OCI-LY1 (cell line): ENCODE measurements at regions not wholly inside any gene's neighbourhood (a gene's known extent, or its start where the extent isn't known, plus 50 kb on each side); places are given as distances from the start of the nearest gene placed in this dataset.

Source experiments
- H2AFZ ChIP-seq: fragments of 200-600 bp; sonication (generic), shearing (Covaris generic); 2 replicates; pipeline ENCODE4 v1.6.0; 2014; ENCODE audit warnings: antibody characterized with exemption, mild to moderate bottlenecking, low read length
- H3F3A ChIP-seq: fragments of 200-600 bp; sonication (generic), shearing (Covaris generic); 2 replicates; pipeline ENCODE4 v1.6.0; 2014; ENCODE audit warnings: mild to moderate bottlenecking, antibody characterized with exemption, low read length, moderate library complexity; ENCODE audit not compliant: insufficient read depth
- H3K27ac ChIP-seq: fragments of 200-600 bp; sonication (generic); 2 replicates; pipeline ENCODE4 v1.5.1; 2014; ENCODE audit warnings: low read length, mixed run types, mild to moderate bottlenecking, low read depth; ENCODE audit not compliant: poor library complexity, severe bottlenecking
- H3K27me3 ChIP-seq: fragments of 200-600 bp; sonication (generic); 2 replicates; pipeline ENCODE4 v1.6.0; 2014; ENCODE audit warnings: antibody characterized with exemption, mild to moderate bottlenecking, low read length, moderate library complexity; ENCODE audit not compliant: insufficient read depth
- H3K36me3 ChIP-seq: fragments of 200-600 bp; sonication (generic); 2 replicates; pipeline ENCODE4 v1.6.1; 2014; ENCODE audit warnings: mild to moderate bottlenecking, antibody characterized with exemption, low read length, moderate library complexity, mixed read lengths; ENCODE audit not compliant: insufficient read depth
- H3K4me1 ChIP-seq: fragments of 200-600 bp; sonication (generic); 2 replicates; pipeline ENCODE4 v1.5.1; 2014; ENCODE audit warnings: mild to moderate bottlenecking, low read length, moderate library complexity; ENCODE audit not compliant: insufficient read depth, severe bottlenecking
- H3K4me2 ChIP-seq: fragments of 200-600 bp; sonication (generic), shearing (Covaris generic); 2 replicates; pipeline ENCODE4 v1.6.1; 2014; ENCODE audit warnings: low read length
- H3K4me3 ChIP-seq: fragments of 200-600 bp; sonication (generic); 2 replicates; pipeline ENCODE4 v1.5.1; 2014; ENCODE audit warnings: low read length, low read depth, mild to moderate bottlenecking, mixed read lengths; ENCODE audit not compliant: poor library complexity, severe bottlenecking
- H3K79me2 ChIP-seq: fragments of 200-600 bp; shearing (Covaris generic); 2 replicates; pipeline ENCODE4 v1.6.1; 2016; ENCODE audit warnings: mixed run types, low read length, mixed read lengths; ENCODE audit not compliant: insufficient read depth
- H3K9ac ChIP-seq: fragments of 200-600 bp; sonication (generic), shearing (Covaris generic); 2 replicates; pipeline ENCODE4 v1.6.1; 2014; ENCODE audit warnings: mild to moderate bottlenecking, low read length, mixed read lengths
- H3K9me2 ChIP-seq: fragments of 200-600 bp; sonication (generic), shearing (Covaris generic); 2 replicates; pipeline ENCODE4 v1.6.1; 2014; ENCODE audit warnings: low read depth, mild to moderate bottlenecking, low read length, mixed read lengths
- H3K9me3 ChIP-seq: fragments of 200-600 bp; shearing (Covaris generic); 2 replicates; pipeline ENCODE4 v1.6.1; 2014; ENCODE audit warnings: low read length, mixed read lengths
- H4K20me1 ChIP-seq: fragments of 200-600 bp; sonication (generic), shearing (Covaris generic); 2 replicates; pipeline ENCODE4 v1.6.0; 2016; ENCODE audit warnings: mild to moderate bottlenecking, low read length; ENCODE audit not compliant: insufficient read depth
- CTCF ChIP-seq: fragments of 200-600 bp; sonication (generic), shearing (Covaris generic); IDR thresholded peaks from 2 replicates; pipeline ENCODE4 v1.5.1; 2017; ENCODE audit warnings: mild to moderate bottlenecking, antibody characterized with exemption, low read length, moderate library complexity, mixed read lengths
- EZH2 ChIP-seq: fragments of 200-600 bp; sonication (generic), shearing (Covaris generic); IDR thresholded peaks from 2 replicates; pipeline ENCODE4 v1.8.0; 2017; ENCODE audit warnings: borderline replicate concordance, mixed run types, mild to moderate bottlenecking, antibody characterized with exemption, low read length, moderate library complexity, mixed read lengths

GRCh38 chr18:2075499-2075898 lies 495.8 kb downstream of the METTL4 start:
- no peaks in the 10 kb centered on the region for H3K9me2 ChIP-seq
- H3K27me3 ChIP-seq, result no peaks in the 10 kb centered on the region
- no peaks in the 10 kb centered on the region for H3K36me3 ChIP-seq
- no peak for TF ChIP-seq CTCF
- TF ChIP-seq EZH2, result no peak
- H3K4me1 ChIP-seq, result no peaks in the 10 kb centered on the region
- no peak overlapping the region for H3K9ac ChIP-seq
- H3F3A ChIP-seq, result no peaks in the 10 kb centered on the region
- H3K4me2 ChIP-seq, result no peak overlapping the region
- no peak overlapping the region for H3K27ac ChIP-seq
- no peak overlapping the region for H2AFZ ChIP-seq
- no peak overlapping the region for H3K4me3 ChIP-seq
- H4K20me1 ChIP-seq, result no peaks in the 10 kb centered on the region
- H3K9me3 ChIP-seq, result no peaks in the 10 kb centered on the region
- no peaks in the 10 kb centered on the region for H3K79me2 ChIP-seq

GRCh38 chr18:2082676-2083075 lies 488.6 kb downstream of the METTL4 start:
- TF ChIP-seq CTCF (no peak), EZH2 (no peak)
- Histone ChIP-seq H3K4me3 (no peak overlapping the region), H4K20me1 (no peaks in the 10 kb centered on the region), H3K9me2 (no peaks in the 10 kb centered on the region), H3K4me2 (no peak overlapping the region), H3K4me1 (no peaks in the 10 kb centered on the region), H3F3A (no peaks in the 10 kb centered on the region), H3K27me3 (no peaks in the 10 kb centered on the region), H3K9me3 (no peaks in the 10 kb centered on the region), H3K9ac (no peak overlapping the region), H3K79me2 (no peaks in the 10 kb centered on the region), H3K36me3 (no peaks in the 10 kb centered on the region), H3K27ac (no peak overlapping the region), H2AFZ (no peak overlapping the region)

- Histone ChIP-seq H2AFZ (no peak overlapping the region), H3K4me3 (no peak overlapping the region), H3K4me2 (no peak overlapping the region), H3K4me1 (no peaks in the 10 kb centered on the region), H3K36me3 (no peaks in the 10 kb centered on the region), H3K79me2 (no peaks in the 10 kb centered on the region), H3K27ac (no peak overlapping the region), H3K9me3 (no peaks in the 10 kb centered on the region), H3K9ac (no peak overlapping the region), H3F3A (no peaks in the 10 kb centered on the region), H3K9me2 (no peaks in the 10 kb centered on the region), H3K27me3 (no peaks in the 10 kb centered on the region), H4K20me1 (no peaks in the 10 kb centered on the region)
- TF ChIP-seq CTCF, result peak; percentile 31; the same call in 1 of the 2 replicates
- TF ChIP-seq EZH2, result no peak
Observed at GRCh38 chr18:2083691-2084090, 487.6 kb downstream of the METTL4 start.
